Mucosa of descending colon (tissue), 3 donors: ENCODE measurements at regions not wholly inside any gene's neighbourhood (a gene's known extent, or its start where the extent isn't known, plus 50 kb on each side); places are given as distances from the start of the nearest gene placed in this dataset.
"Not testable (repeated sequence)": the region's sequence is repeated elsewhere in the genome, so short reads cannot be mapped to it uniquely, and the experiment has no call there.

ENCODE experiments used
- ATAC-seq: fragments of 200-7000 bp; cut with Tn5 transposase; one replicate; pipeline ENCODE4 v1.9.1; 2020; ENCODE audit warnings: mild to moderate bottlenecking, moderate library complexity
- DNase-seq, 3 donors: peaks; one replicate each; pipeline ENCODE4 v3.0.0-alpha.2; 2020
- H3K36me3 ChIP-seq: fragments of 200-600 bp; one replicate; pipeline ENCODE4 v1.8.0; 2021; ENCODE audit warnings: low read depth, mild to moderate bottlenecking
- H3K4me1 ChIP-seq: fragments of 200-600 bp; one replicate; pipeline ENCODE4 v1.8.0; 2021; ENCODE audit warnings: low read depth, mild to moderate bottlenecking
- H3K4me3 ChIP-seq: fragments of 200-600 bp; one replicate; pipeline ENCODE4 v1.8.0; 2021; ENCODE audit warnings: mild to moderate bottlenecking
- H3K9me3 ChIP-seq: fragments of 200-600 bp; one replicate; pipeline ENCODE4 v1.8.0; 2021; ENCODE audit warnings: mild to moderate bottlenecking
- intact Hi-C, 2 donors: fragments of 100-400 bp; cut with DNase I in 1 of 2; cut with micrococcal nuclease in 1 of 2; formaldehyde crosslinking; loops; one replicate each; pipeline versions ENCODE4 v1.11.0 to v1.11.1; 2022; cut with DNase I, micrococcal nuclease
- TF ChIP-seq, protein P1 (sequence below): fragments of 200-600 bp; IDR thresholded peaks from one replicate; pipeline ENCODE4 v1.8.0; 2022; ENCODE audit warnings: antibody characterized with exemption, mild to moderate bottlenecking
- donor health status: DM: no; HTN: no; CAD: no; lungs with moderate emphysema.
- donor health status: DM: no; HTN: no; CAD: no.
- donor health status: DM: no; HTN: yes; CAD: no.

DNA sequence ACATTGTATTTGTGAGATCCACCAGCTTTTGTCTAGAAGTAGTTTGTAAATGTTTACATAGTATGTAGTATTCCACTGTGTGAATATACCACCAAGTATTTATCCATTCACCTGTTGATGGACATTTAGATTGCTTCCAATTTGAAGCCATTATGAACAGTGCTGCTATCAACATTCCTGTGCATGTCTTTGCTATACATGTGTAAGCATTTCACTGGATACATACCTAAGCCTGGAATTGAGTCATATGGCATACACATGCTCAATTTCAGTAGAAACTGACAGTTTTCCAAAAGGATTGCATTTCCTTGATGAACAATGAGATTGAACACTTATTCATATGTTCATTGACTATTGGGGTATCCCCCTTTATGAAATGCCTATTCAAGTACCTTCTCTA lies 540.6 kb upstream of the SOX9 start:
- no peaks in the 10 kb centered on the region for H3K4me1 ChIP-seq
- ATAC-seq (no peak), DNase-seq (no peak)
- intact Hi-C loops: no loop called here
- TF ChIP-seq, protein P1, sequence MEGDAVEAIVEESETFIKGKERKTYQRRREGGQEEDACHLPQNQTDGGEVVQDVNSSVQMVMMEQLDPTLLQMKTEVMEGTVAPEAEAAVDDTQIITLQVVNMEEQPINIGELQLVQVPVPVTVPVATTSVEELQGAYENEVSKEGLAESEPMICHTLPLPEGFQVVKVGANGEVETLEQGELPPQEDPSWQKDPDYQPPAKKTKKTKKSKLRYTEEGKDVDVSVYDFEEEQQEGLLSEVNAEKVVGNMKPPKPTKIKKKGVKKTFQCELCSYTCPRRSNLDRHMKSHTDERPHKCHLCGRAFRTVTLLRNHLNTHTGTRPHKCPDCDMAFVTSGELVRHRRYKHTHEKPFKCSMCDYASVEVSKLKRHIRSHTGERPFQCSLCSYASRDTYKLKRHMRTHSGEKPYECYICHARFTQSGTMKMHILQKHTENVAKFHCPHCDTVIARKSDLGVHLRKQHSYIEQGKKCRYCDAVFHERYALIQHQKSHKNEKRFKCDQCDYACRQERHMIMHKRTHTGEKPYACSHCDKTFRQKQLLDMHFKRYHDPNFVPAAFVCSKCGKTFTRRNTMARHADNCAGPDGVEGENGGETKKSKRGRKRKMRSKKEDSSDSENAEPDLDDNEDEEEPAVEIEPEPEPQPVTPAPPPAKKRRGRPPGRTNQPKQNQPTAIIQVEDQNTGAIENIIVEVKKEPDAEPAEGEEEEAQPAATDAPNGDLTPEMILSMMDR: no peak
- H3K9me3 ChIP-seq: peaks cover 13% of the 10 kb centered on the region
- no peak overlapping the region for H3K4me3 ChIP-seq
- H3K36me3 ChIP-seq: no peaks in the 10 kb centered on the region

DNA sequence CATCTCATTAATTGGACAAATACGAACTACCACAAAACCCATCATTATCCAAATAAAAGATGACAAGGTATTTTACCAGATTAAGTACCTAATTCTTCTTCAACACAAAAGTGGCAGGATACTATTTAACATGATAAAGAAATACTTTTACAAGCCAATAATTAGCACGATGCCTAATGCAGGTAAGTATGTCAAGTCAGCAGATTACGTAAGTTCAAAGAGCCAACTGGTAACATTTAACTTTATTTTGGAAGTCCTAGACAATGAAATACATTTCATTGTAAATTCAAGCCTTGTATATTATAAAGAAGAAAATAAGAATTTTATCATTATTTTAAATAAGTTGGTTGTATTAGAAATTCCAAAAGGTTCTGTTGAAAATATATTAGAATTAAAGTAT lies 535.3 kb upstream of the SOX9 start:
- Histone ChIP-seq H3K36me3 (no peaks in the 10 kb centered on the region), H3K4me3 (no peak overlapping the region), H3K4me1 (no peaks in the 10 kb centered on the region), H3K9me3 (no peaks in the 10 kb centered on the region)
- intact Hi-C loops: no loop called here
- DNase-seq (no peak), ATAC-seq (no peak)
- TF ChIP-seq, protein P1: no peak

DNA sequence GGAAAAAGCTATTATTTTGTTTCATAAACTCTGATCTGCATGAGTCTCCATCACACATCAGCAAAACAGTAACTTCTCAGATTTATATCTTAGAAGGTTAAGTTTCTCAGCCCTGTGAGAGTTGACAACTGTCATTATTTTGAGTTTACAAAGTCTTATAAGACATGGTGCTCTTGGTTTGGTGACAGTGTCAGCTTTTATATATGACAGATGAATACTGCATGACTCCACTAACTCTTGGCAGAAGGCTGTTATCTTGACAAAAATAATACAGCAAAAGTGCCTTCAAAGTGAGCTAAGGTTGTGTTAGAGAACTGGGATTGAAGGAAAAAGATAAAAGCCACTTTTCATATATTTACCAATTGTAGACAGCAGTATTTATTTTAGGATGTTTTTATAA lies 528.4 kb upstream of the SOX9 start:
- no peaks in the 10 kb centered on the region for H3K36me3 ChIP-seq
- no peak overlapping the region for H3K4me3 ChIP-seq
- H3K9me3 ChIP-seq: no peaks in the 10 kb centered on the region
- H3K4me1 ChIP-seq: no peaks in the 10 kb centered on the region
- ATAC-seq (no peak), DNase-seq (no peak)
- TF ChIP-seq, protein P1: no peak
- intact Hi-C loops: no loop called here

DNA sequence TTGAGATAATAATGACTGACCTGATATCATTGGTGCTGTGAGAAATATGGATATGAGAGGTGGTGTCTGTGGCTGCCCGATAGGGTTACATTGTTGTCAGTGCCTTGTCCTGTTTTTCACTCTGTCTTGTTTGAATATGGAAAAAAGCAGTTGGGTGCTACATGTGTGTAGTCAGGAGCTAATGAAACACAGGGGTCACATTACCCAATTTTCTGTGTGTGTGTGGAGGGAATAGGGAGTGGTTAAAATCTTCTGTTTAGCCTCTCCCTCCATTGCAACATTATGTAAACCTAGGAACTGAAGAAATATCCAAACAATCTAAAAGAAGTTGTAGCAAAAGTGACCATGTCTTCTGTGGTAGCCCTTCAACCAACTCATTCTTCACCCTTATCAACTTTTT lies 527.7 kb upstream of the SOX9 start:
- TF ChIP-seq, protein P1: no peak
- DNase-seq (no peak), ATAC-seq (no peak)
- H3K4me3 ChIP-seq: no peak overlapping the region
- H3K36me3 ChIP-seq: no peaks in the 10 kb centered on the region
- no peaks in the 10 kb centered on the region for H3K4me1 ChIP-seq
- H3K9me3 ChIP-seq: no peaks in the 10 kb centered on the region
- intact Hi-C loops: no loop called here

DNA sequence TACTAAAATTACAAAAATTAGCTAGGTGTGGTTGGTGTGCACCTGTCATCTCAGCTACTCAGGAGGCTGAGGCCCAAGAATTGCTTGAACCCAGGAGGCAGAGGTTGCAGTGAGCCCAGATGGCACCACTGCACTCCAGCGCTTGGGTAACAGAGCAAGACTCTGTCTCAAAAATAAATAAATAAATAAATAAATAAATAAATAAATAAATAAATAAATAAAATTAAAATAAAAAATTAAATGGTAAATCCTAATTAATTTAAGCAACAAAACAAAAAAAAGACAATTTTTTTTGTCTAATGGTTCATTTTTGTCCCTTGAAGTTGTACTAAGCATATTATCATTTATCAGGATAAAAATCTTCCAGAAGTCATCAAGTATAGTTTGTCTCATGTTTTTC lies 521.2 kb upstream of the SOX9 start:
- not testable (repeated sequence) for H3K36me3 ChIP-seq, DNase-seq

DNA sequence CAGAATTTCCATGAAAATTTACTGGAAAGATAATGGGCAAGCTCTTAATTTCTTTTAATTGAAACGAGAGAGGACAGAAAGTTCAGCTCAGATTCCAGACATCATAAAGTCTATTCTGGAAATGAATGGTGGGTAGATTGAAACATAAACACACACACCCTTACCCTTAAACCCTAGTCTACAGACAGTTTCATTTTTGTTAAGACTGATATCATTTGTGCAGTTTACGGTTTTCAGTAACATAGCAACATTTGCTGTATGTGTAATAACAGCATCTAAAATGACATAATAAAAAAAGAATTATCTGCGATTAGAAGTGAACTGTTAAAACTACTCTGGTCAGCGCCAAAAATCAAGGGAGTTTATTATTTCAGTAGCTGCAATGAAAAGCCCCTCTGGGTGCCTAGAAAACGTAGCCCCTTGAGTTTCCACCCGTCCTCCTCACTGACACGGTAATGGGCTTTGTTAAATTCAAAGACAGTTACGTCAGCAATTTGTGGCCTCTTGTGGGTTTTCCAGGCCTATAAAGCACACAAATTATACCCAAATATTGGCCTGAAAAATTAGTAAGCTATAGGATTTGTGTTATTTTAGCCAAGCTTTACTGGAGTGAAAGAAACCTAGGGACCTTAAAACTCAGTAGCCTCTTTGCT lies 520.6 kb upstream of the SOX9 start:
- Histone ChIP-seq H3K36me3 (no peaks in the 10 kb centered on the region), H3K4me1 (peaks cover 10% of the 10 kb centered on the region), H3K4me3 (no peak overlapping the region), H3K9me3 (no peaks in the 10 kb centered on the region)
- intact Hi-C loops: no loop called here
- DNase-seq: no peak
- TF ChIP-seq, protein P1: no peak
- ATAC-seq: peak; percentile 87

More for the DNA sequence above, 521.2 kb upstream of the SOX9 start:
- intact Hi-C loops, H3K9me3 ChIP-seq, H3K4me3 ChIP-seq, H3K4me1 ChIP-seq, ATAC-seq: not testable (repeated sequence)
